ENCODE measurements at regions not wholly inside any gene's neighbourhood (a gene's known extent, or its start where the extent isn't known, plus 50 kb on each side); places are given as distances from the start of the nearest gene placed in this dataset.
"Not testable (repeated sequence)": the region's sequence is repeated elsewhere in the genome, so short reads cannot be mapped to it uniquely, and the experiment has no call there.

DNA sequence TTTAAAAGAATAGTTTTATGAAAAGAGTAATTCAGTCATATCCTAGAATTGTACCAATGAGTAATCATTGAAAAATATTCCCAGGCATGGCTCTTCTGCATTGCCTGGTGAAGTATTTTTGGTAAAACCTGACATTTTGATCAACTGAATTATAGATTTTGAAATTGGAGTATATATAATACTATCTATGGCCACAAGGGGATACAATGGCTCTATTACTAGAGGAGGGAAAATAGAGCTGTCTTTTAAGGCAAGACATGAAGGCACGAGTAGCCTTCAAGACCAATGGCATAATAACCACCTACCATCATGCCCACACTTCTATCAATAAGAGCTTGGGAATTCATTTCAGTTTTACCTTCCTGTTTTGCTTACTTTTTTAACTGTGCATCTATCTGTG is 1241.4 kb upstream of the TMEM132C start:
- DNase-seq = no peak

DNA sequence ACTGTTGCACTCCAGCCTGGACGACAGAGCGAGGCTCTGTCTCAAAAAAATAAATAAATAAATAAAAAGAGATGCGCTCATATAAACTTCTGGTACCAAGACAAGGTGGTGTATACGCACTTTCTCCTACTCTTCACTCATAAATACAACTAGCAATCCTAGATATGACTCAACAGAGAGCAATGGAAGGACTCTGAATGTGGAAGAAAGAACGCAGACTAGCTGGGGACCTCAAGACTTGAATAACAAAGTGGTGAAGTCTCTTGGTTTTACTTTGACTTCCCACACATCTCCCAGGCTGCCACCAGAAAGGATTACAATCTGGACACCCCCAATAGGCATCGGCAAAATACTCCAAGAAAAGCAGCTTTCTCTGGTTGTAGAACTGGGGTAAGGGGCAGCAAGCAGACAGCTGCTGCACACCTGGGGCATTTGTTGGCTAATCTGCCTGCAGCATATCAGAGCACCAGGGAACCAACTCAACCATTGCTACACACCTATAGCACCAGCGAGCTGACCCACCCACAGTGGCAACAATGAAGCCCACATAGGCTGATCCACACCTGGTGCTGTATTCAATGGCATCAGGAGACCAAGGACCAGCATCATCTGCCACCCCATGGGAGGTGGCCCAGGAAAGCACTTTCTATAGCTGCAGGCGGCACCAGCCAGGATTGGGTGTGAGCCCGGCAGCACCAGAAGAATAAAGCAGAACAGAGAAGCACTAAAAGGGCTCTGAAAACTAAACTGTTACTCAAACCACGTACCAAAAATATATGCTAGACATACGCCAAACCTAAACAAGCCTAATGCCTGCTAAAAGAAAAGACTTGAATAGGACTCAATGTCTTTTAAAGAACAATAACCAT is 1231.7 kb upstream of the TMEM132C start:
- DNase-seq = no peak

DNA sequence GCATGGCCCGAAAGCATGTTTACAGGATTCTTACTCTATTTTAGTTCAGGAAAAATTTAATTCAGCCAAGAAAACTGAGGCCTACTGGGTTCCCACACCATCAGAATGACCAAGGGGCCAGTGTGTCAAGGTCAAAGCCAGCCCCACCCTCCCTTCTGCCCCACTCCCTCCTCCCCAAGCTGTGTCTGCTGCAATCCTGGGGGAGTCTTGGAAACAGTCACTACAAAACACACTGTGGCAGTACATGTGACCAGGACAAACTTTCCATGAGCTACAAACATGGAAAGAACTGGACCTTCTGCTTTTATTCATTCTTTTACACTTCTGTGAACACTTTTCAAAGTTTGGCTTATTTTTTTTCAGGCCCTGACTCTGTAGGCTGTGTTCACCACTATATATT is 1228.8 kb upstream of the TMEM132C start:
- DNase-seq = no peak

DNA sequence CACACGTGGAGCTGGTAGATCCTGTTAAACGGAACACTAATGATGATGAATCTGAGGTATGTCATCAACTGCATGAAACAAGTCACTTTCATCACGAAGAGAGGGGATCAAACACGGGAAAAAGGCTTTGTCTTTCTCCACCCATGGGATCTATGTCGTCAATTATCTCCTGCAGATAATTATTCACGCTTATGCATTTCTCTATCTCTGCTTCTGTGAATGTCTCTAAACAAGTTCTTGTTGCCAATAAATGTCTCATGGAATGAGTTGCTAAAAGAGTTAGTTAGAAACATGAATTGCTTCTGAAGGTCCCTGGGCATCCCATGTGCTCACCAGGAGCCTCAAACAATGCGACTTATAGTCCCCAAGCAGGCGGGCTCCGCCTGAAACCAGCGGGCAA is 1228.2 kb upstream of the TMEM132C start:
- no peak for DNase-seq

DNA sequence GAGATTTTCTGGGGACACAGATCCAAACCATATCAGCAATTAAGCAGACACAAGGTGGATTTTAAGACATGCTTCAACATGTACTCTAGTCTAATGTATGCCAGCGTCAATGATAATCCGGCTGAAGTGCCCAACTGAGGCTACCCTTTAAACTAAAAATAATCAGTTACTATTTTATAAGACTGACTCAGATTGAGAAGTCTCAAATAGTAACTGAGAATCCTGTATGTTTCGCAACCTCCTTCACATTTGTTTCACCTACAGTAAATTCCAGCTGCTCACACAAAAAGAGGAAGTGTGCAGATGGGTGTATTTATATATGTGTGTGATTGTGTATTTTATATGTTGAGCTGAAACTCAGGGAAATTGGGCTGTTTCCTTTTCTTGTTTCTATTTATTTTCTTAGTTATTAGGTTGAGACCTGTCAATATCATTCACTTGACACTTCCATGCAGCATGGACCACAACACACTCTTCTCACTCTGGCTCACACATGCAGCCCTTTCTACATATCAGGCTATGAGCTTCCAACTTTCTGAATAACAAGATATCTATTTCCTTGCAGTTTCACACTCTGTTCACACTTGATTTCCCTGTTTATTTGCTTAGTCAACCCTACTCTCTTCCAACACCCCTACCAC is 1224.9 kb upstream of the TMEM132C start:
- DNase-seq = no peak

DNA sequence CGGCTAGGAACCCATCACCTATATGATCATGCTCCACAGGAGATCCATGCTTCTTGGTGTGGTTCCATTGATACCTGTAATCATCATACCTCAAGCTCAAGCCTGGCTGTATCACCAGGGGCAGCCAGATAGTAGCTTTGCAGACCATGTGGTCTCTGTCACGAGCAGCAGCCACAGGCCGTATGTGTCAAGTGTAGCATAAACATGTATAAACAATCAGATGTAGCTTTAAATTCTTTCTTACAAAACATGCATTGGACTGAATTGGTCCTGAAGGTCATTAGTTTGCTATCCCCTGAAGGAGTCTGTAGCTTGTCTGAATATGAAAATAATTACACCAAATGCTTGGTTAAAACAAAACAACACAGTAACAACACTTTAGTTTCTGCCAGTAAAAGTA is 1223.2 kb upstream of the TMEM132C start:
- no peak for DNase-seq

DNA sequence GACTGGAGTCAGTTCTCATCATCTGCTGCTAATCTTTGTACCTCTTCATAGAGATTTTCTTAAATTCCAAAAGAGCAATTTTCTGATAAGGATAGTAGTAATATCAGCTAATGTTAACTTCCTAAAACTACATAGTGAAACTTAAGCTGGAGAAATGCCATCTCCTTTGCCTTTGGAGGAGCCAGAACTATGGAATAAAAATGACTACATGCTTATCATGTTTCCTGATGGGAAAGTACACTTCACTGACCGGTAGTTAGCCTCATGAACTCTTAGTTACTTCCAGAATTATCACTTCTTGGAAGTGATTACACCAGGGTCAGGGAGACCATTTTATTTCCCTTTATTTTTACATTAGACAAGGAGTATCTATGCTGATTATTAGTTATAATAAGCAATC is 1222.1 kb upstream of the TMEM132C start:
- DNase-seq = no peak

DNA sequence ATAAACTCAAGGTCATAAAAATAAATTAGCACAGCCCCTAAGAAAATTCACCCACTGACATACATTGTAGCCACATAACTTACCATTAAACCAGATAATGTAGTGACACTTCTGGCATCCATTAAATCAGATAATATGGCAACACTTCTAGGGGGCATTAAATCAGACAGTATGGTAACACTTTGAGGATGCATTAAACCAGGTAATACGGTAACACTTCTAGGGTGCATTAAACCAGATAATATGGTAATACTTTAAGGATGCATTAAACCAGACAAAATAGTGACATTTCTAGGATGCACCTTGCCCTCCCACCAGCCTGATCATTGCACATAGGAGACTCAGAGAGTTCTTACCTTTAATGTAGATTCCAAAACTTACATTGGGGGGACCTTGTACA is 1220.5 kb upstream of the TMEM132C start:
- no peak for DNase-seq

DNA sequence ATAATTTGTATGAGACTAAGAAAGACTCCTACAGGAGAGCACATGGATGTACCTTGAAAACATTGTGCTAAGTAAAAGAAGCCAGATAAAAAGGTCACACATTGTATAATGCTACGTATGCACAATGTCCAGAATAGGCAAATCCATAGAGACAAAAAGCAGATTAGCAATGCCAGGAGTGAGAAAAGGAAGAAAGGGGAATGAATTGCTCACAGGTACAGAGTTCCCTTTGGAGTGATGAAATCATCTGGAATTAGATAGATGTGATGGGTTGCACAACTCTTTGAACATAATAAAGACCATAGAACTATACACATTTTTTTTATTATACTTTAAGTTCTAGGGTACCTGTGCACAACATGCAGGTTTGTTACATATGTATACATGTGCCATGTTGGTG is 1218.9 kb upstream of the TMEM132C start:
- no peak for DNase-seq

DNA sequence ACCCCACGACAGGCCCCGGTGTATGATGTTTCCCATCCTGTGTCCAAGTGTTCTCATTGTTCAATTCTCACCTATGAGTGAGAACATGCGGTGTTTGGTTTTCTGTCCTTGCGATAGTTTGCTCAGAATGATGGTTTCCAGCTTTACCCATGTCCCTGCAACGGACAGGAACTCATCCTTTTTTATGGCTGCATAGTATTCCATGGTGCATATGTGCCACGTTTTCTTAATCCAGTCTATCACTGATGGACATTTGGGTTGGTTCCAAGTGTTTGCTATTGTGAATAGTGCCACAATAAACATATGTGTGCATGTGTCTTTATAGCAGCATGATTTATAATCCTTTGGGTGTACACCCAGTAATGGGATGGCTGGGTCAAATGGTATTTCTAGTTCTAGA is 1218.4 kb upstream of the TMEM132C start:
- DNase-seq = not testable (repeated sequence)

DNA sequence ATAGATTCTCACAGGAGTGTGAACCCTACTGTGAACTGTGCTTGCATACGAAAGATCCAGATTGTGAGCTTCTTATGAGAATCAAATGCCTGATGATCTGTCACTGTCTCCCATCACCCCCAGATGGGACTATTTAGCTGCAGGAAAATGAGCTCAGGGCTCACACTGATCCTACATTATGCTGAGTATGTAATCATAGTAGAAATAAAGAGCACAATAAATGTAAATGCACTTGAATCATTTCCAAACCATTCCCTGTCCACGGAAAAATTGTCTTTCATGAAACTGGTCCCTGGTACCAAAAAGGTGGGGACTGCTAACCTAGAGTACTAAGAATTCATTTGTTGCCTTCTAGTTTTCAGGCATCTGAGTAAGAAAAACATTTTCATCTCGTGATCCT is 1215.8 kb upstream of the TMEM132C start:
- no peak for DNase-seq

DNA sequence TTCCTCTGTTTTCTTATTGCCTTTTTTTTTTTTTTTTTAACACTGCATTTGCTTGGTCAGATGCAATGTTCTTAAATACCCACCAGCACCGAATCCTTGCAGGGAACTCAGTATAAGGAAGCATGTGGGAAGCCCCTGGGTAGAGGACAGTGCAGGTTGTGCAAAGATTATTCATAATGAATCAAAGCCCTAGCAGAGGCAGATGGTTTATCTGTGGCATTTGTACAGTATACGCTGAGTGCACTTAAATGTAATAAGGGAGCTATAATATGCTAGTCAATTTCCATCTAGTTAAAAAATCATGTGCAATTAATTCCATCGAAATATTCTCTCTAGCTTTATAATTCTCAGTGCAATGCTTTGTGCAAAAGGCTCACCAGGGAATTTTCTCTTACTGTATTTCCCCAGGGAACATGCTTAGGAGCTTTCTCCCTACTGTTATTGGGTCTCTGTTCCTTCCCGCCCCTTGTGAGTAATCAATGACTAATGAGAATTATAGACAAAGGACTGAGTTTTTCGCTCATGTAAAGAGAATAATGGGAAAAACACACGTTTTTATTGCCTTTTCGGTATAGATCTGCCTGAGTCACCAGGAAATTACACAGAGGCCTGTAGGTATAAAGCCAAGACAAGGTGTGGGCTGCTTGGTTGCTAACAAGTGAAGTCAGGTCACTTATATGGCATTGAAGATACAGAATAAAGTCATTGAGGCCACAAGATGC is 1214.3 kb upstream of the TMEM132C start:
- DNase-seq = no peak

DNA sequence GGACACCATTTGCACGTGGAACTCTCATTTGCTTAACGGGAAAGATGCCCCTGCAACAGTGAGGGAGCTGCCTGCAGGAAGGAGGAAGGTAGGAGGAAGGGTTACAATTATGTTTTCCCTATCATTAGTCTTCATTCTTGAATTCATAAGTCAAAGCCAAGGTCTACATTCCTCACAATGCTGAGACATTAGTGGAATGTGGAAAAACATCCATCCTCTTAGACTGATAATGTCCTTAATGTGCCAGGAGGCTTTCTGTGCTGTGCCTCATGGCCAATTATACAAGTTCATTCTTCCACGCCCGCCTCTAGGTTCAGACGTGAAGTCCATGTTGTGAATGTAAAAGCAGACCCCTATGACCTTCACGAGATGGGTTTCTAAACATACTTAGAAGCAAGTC is 1212.4 kb upstream of the TMEM132C start:
- DNase-seq = no peak

DNA sequence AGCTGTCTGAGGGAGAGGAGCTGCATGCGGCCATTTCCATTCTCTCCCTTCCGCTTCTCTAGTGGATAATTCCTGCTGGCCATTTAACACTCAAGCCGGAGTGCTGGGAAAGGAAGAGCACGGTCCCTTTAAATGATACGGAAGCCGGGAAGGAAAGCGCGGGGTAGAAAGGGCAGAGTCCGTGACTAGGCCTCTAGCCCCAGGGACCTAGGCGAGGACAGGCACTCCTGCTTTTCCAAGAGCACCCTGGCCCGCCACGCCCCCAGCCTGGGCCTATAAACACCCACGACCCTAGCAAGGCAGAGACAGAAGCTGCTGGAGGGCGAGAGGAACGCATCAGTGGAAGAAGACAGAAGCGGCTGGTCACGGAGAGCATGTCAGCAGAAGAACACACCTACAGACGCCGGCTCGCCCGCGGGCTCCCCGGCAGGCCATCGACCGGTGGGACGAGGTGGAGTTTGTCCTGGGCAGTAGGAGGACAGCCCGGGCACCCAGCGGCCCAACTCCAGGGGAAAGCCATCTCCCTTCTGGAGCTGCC is 1206.6 kb upstream of the TMEM132C start:
- DNase-seq = no peak

DNA sequence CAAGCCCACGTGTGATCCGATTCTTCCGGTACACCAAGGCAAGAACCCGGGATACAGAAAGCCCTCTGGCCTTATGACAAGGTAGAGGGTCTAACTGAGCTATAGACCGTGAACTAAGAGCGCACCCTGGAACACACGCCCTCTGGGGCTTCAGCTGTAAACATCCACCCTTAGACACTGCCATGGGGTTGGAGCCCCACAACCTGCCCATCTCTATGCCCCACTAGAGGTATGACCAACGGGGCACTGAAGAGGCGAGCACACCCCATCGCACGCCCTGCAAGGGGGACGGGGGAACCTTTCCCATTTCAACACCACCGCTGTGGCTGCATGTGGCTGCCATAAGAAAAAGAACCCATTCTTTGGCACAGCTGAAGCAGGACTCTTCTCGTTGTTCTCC is 1206.0 kb upstream of the TMEM132C start:
- no peak for DNase-seq

DNA sequence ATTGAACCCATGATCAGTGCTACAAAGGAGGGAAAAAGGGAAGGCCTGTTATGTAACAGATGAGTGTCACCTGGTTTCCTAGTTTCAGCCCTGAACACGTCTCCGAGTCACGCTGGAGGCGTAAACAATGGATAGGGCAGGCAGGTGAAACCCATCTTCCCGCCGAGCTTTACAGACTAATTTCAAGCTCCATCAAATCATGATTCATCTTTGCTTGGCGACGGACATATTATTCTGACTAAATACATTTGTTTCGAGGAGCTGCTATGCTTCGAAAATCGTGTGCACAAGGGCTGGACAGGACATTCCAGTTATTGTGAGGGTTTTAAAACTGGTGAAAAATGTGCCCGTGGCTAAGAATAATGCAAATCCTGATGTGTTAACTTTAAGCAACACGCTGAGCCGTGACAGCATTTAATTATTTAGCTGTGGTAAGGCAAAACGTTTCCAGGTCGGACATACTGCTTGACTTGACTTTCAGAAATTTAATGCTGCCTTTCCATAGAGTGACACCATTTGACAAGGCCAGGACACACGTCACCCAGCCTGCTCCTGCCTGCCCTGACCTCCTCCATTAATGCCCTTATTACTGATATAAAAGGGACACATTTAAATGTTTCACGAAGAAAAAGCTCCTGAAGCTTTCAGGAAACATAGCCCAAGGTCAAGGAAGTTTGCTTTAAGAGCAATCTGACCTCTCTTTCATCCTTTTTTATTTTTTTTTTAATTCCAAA is 1203.5 kb upstream of the TMEM132C start:
- no peak for DNase-seq

DNA sequence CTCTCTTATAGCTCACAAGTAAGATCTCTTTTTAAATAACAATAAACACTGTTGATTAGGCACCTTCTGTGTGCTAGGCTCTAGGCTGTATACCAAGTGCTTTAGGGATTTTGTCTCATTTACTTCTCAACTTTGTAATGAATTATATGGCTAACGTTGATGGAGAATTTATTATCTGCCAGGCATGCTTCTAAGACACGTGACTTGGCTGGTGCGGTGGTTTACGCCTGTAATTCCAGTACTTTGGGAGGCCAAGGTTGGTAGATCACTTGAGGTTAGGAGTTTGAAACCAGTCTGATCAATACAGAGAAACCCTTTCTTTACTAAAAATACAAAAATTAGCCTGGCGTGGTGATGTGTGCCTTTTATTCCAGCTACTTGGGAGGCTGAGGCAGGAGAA is 1202.8 kb upstream of the TMEM132C start:
- no peak for DNase-seq

DNA sequence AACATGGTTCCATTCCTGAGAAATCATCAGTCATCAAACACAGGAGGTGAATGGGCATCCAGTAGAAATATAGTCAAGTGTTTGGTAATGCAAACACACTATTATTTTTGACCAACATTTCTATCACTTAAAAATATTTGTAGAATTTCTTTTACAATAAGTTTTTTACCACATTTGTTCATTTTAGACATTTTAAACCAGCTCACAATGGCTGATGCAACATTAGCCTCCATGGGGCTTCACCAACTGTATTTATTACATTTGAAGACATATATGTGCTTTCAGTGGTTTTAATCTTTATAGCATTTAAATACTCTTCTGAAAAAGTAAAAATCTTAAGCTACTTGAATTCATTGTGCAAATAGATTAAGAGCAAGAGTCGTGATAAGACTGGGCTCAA is 1201.4 kb upstream of the TMEM132C start:
- DNase-seq = no peak

DNA sequence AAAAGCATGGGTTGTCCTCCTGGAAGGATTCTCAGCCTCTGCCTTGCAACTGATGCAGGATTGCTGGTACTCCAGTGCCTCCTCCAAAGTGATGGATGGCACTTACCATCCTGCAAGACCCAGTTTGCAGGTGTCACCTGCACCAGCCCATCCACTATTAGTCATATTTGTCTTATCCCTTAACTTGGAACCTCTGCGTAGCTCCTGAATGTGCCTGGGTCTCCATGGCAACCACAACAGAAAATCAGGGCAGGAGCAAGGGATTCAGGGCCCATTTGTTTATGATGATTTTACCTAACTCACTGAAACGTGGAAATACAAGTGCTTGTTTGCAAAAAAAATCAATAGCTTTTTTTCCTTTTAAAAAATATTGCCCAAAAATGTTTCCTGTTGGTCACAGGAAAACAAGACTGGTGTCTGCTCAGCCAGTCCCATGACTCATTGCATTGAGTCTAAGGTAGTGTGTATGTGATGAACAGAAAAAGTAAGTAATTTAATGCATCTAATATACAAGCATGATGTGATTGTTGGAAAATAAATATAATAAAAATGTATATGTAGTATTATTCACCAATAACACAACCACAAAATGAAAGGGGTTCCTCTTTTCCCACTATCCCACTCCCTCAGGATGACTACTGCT is 1196.3 kb upstream of the TMEM132C start:
- no peak for DNase-seq

DNA sequence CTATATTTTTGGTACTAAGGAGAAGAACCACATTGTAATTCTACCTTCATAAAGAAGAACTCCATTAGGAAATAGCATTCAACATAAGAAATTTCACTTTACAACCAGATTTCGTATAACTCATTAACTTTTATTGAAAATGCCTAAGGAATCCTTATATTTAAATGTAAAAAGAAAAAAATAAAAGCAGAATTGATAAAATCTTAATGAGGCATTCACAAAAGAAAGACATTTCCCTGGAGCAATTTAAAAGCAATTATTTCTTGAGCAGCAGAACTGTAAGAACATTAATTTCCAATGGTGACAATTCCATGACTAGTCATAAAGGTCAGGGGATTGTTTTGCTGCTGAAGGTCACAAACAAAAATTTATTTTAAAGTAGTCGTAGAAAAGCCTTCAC is 1192.8 kb upstream of the TMEM132C start:
- DNase-seq = no peak

DNA sequence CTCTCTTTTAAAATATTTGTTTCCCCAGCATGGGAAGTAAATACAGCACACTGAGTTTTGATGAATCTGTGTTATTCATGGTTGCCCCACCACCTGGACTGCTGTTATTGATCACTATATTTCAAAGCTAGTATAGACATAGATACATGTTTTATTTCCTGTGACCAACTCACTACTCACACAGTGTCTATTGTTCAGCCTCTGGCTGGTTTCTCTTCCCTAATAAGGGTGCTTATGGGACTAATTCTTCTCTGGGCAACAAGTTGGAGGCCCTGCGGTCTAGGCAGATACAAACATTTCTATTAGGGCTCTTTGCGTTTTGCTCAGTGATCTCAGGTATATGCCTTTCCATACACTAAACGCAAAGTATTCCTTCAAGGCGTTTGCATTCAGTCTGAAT is 1191.0 kb upstream of the TMEM132C start:
- DNase-seq = no peak

DNA sequence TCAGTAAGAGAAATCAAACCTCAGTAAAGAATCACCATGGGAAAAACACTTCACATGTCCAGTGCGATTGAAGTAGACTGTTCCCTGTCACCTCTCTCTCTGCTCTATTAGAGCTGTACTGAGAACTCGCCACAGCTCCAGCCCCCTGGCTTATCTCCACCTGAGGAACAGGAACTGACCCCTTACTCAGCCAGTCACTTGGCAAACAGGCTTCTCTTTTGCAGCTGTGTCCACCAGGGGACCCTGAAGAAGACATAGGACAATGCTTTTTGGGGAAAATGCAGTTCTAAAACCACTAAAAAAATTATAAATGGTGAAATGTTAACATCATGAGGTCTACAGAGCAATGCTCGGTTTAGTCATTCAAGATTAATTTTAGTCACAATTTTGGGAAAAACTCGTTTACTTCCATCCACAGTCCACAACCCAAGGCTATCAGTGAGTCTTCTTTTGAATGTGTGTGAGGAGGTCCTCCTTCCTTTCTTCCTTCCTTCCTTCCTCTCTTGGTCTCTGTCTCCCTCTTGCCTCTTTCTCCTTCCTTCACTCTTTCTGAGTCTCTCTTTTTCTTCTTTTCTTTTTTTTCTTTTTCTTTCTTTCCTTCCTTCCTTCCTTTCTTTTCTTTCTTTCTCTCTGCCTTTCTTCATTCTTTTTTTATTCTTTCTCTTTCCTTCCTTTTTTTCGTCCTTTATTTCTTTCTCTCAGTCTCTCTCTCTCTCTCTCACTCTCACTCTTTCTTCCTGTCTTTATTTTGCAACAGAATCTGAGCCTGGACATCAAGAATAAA is 1189.5 kb upstream of the TMEM132C start:
- no peak for DNase-seq
